GM12878 (cell line): ENCODE measurements at regions not wholly inside any gene's neighbourhood (a gene's known extent, or its start where the extent isn't known, plus 50 kb on each side); places are given as distances from the start of the nearest gene placed in this dataset.
A peak's percentile ranks its signal among the peaks of the same experiment; 100 is the strongest.

Experiments
- ATAC-seq: fragments of 200-7000 bp; cut with Tn5 transposase; 3 replicates; pipeline ENCODE4 v1.9.1; 2020; ENCODE audit warnings: mild to moderate bottlenecking, moderate library complexity
- BruUV-seq: library from RNA; stranded (reverse); fragments of 400-500 nt; replicated peaks from 2 replicates; lab custom pipeline; 2021; lab: Mats Ljungman, UMichigan
- CTCF ChIA-PET: fragments of 300-600 bp; sonication (Branson Sonifier 250); formaldehyde crosslinking; extraction: SDS; loops from one replicate; lab custom pipeline; 2021; ENCODE audit warnings: inconsistent platforms; lab: Yijun Ruan, JAX
- POLR2A ChIA-PET: fragments of 350-600 bp; formaldehyde crosslinking; extraction: SDS; loops from one replicate; lab custom pipeline; 2021; ENCODE audit warnings: inconsistent platforms; lab: Charles Lee
- RAD21 ChIA-PET: fragments of 300-600 bp; sonication (Branson Sonifier 250); formaldehyde crosslinking; loops from one replicate; lab custom pipeline; 2023; ENCODE audit warnings: antibody characterized with exemption; ENCODE audit not compliant: unreplicated experiment; lab: Charles Lee
- SMC1A ChIA-PET: fragments of 300-600 bp; sonication (Branson Sonifier 250); formaldehyde crosslinking; loops from one replicate; lab custom pipeline; 2023; ENCODE audit not compliant: unreplicated experiment, uncharacterized antibody; lab: Charles Lee
- DNase-seq: peaks from one replicate; pipeline ENCODE4 v3.0.0-alpha.2; 2011; ENCODE audit warnings: low read depth, low spot score
- FAIRE-seq: peaks from 3 replicates; lab custom pipeline; 2011; peaks lifted over from hg19 to GRCh38; lab: Jason Lieb, UNC
- H2AFZ ChIP-seq: 2 replicates; pipeline ENCODE4 v1.6.0; 2011; ENCODE audit warnings: low read depth, low read length, control low read depth; ENCODE audit not compliant: control insufficient read depth
- H3K27ac ChIP-seq: 2 replicates; pipeline ENCODE4 v1.5.1; 2011; ENCODE audit warnings: control low read depth; ENCODE audit not compliant: control insufficient read depth, insufficient read depth
- H3K27me3 ChIP-seq, 2 experiments: replicated peaks in 1 of 2; 2 replicates each; pipeline versions ENCODE4 v1.6.0 to v1.6.1; 2011; ENCODE audit warnings: low read length in 1 of 2; ENCODE audit not compliant: control insufficient read depth in 2 of 2, insufficient read depth in 2 of 2
- H3K36me3 ChIP-seq, 2 experiments: 2 replicates each; pipeline ENCODE4 v1.5.1; 2011; ENCODE audit warnings: low read length in 1 of 2; ENCODE audit not compliant: control insufficient read depth in 2 of 2, insufficient read depth in 2 of 2
- H3K4me1 ChIP-seq: 2 replicates; pipeline ENCODE4 v1.6.1; 2011; ENCODE audit warnings: mild to moderate bottlenecking, low read length, moderate library complexity, mixed read lengths; ENCODE audit not compliant: control insufficient read depth, insufficient read depth
- H3K4me2 ChIP-seq: 2 replicates; pipeline ENCODE4 v1.6.0; 2011; ENCODE audit warnings: control low read depth; ENCODE audit not compliant: control insufficient read depth, insufficient read depth
- H3K4me3 ChIP-seq: fragments of 200-600 bp; sonication (generic); 2 replicates; pipeline ENCODE4 v1.5.1; 2016
- H3K79me2 ChIP-seq: 2 replicates; pipeline ENCODE4 v1.6.0; 2011; ENCODE audit warnings: low read length; ENCODE audit not compliant: control insufficient read depth, insufficient read depth
- H3K9ac ChIP-seq: 2 replicates; pipeline ENCODE4 v1.8.0; 2011; ENCODE audit warnings: low read length, control low read depth, mixed read lengths; ENCODE audit not compliant: control insufficient read depth, insufficient read depth
- H3K9me3 ChIP-seq: replicated peaks from 3 replicates; pipeline ENCODE4 v1.5.1; 2011; ENCODE audit warnings: mild to moderate bottlenecking, low read length; ENCODE audit not compliant: control insufficient read depth, insufficient read depth
- H4K20me1 ChIP-seq: 2 replicates; pipeline ENCODE4 v1.6.0; 2011; ENCODE audit not compliant: control insufficient read depth, insufficient read depth
- CBFB ChIP-seq: IDR thresholded peaks from 2 replicates; pipeline ENCODE4 v1.6.1; 2016; ENCODE audit warnings: antibody characterized with exemption, low read depth
- CREB1 ChIP-seq: IDR thresholded peaks from 2 replicates; pipeline ENCODE4 v1.6.1; 2012; ENCODE audit warnings: low read depth, mild to moderate bottlenecking, inconsistent platforms
- EP300 ChIP-seq, 2 experiments: fragments of 150-350 bp in 1 of 2; IDR thresholded peaks; 2 replicates each; pipeline ENCODE4 v1.6.1; 2011 to 2012; ENCODE audit warnings: low read depth in 2 of 2, low read length in 2 of 2, borderline replicate concordance in 1 of 2, improper control_type of control experiment in 1 of 2, inconsistent platforms in 1 of 2; ENCODE audit not compliant: control insufficient read depth in 1 of 2
- ESRRA ChIP-seq: IDR thresholded peaks from 2 replicates; pipeline ENCODE4 v1.6.1; 2012; ENCODE audit warnings: mild to moderate bottlenecking, low read length, improper control_type of control experiment
- IKZF1 ChIP-seq: fragments of 450-650 bp; conservative IDR thresholded peaks from 2 replicates; pipeline ENCODE4 v1.6.1; 2017; ENCODE audit warnings: antibody characterized with exemption, mild to moderate bottlenecking
- MEF2A ChIP-seq: IDR thresholded peaks from 2 replicates; pipeline ENCODE4 v1.6.1; 2011; ENCODE audit warnings: low read depth, mild to moderate bottlenecking, low read length, moderate library complexity; ENCODE audit not compliant: insufficient read depth
- MXI1 ChIP-seq: fragments of 150-350 bp; IDR thresholded peaks from 2 replicates; pipeline ENCODE4 v1.6.1; 2011; ENCODE audit warnings: low read depth, mild to moderate bottlenecking, inconsistent platforms, low read length, improper control_type of control experiment
- NFYA ChIP-seq: IDR thresholded peaks from 2 replicates; pipeline ENCODE4 v1.6.1; 2011; ENCODE audit warnings: low read depth, mild to moderate bottlenecking, low read length, improper control_type of control experiment, borderline replicate concordance
- NR2F1 ChIP-seq: fragments of 450-650 bp; conservative IDR thresholded peaks from 2 replicates; pipeline ENCODE4 v1.6.1; 2017; ENCODE audit warnings: mild to moderate bottlenecking
- PKNOX1 ChIP-seq: fragments of 450-650 bp; IDR thresholded peaks from 2 replicates; pipeline ENCODE4 v1.6.1; 2016; ENCODE audit warnings: mild to moderate bottlenecking
- SIX5 ChIP-seq: IDR thresholded peaks from 2 replicates; pipeline ENCODE4 v1.6.1; 2011; ENCODE audit warnings: mild to moderate bottlenecking, low read depth, low read length, moderate library complexity; ENCODE audit not compliant: severe bottlenecking
- SPI1 ChIP-seq: IDR thresholded peaks from 2 replicates; pipeline ENCODE4 v1.6.1; 2011; ENCODE audit warnings: low read depth, mild to moderate bottlenecking, low read length, moderate library complexity, borderline replicate concordance; ENCODE audit not compliant: insufficient read depth
- STAT1 ChIP-seq: fragments of 450-650 bp; conservative IDR thresholded peaks from 2 replicates; pipeline ENCODE4 v1.6.1; 2014; ENCODE audit warnings: antibody characterized with exemption, mild to moderate bottlenecking
- USF1 ChIP-seq: IDR thresholded peaks from 2 replicates; pipeline ENCODE4 v1.6.1; 2011; ENCODE audit warnings: borderline replicate concordance, low read depth, mild to moderate bottlenecking, moderate library complexity, mixed read lengths, low read length; ENCODE audit not compliant: insufficient read depth; ENCODE audit errors: extremely low read length
- ZBTB40 ChIP-seq: fragments of 450-650 bp; IDR thresholded peaks from 2 replicates; pipeline ENCODE4 v1.6.1; 2016; ENCODE audit warnings: mild to moderate bottlenecking, moderate library complexity, borderline replicate concordance
- WGBS: methylation state at CpG from one replicate; pipeline ENCODE4 v1.1.6; 2016; ENCODE audit warnings: low lambda C conversion rate; ENCODE audit not compliant: insufficient replicate concordance, insufficient coverage; ENCODE audit errors: missing lambda C conversion rate; 5-methylcytosine and 5-hydroxymethylcytosine counted together
- in situ Hi-C: fragments of 300-500 bp; cut with MboI; formaldehyde crosslinking; loops from 9 replicates; pipeline ENCODE4 v1.14.3; 2018; ENCODE audit warnings: mixed read lengths
- intact Hi-C: fragments of 100-400 bp; cut with micrococcal nuclease; formaldehyde crosslinking; loops from one replicate; pipeline ENCODE4 v1.14.2; 2022; ENCODE audit not compliant: unreplicated experiment

- in situ Hi-C loops (loop anchor here (25.0 kb wide), 1 partner anchor 101 kb away; no protein-coding TSS in a partner anchor), intact Hi-C loops (no loop called here)
- ChIA-PET POLR2A (interaction anchor here (0.9 to 4.2 kb wide), 9 partner anchors 10 to 118 kb away, joined by 3 to 39 read pairs (median 8); no protein-coding TSS in a partner anchor), CTCF (interaction anchor here (1.6 to 4.1 kb wide), 7 partner anchors 9 to 114 kb away, joined by 3 to 59 read pairs (median 8); no protein-coding TSS in a partner anchor), RAD21 (interaction anchor here (1.0 to 6.9 kb wide), 9 partner anchors 9 to 115 kb away, joined by 3 to 102 read pairs (median 6); no protein-coding TSS in a partner anchor), SMC1A (interaction anchor here (0.8 to 7.7 kb wide), 7 partner anchors 9 to 35 kb away, joined by 3 to 82 read pairs (median 19); no protein-coding TSS in a partner anchor)
- Histone ChIP-seq H2AFZ (no peak overlapping the region), H3K27me3 (no peaks in the 10 kb centered on the region), H3K27ac (peak overlapping the region; percentile 100), H3K4me3 (no peak overlapping the region), H3K4me2 (peak overlapping the region; percentile 93), H3K4me1 (peaks cover 97% of the 10 kb centered on the region), H3K36me3 (peaks cover 0 to 6% of the 10 kb centered on the region in 2 experiments; a peak in 2 of 4 replicates), H3K79me2 (peaks cover 60% of the 10 kb centered on the region), H3K9me3 (no peaks in the 10 kb centered on the region), H4K20me1 (no peaks in the 10 kb centered on the region), H3K9ac (peak overlapping the region; percentile 64; the same call in 1 of the 2 replicates)
- ATAC-seq = no peak
- no peak for FAIRE-seq
- DNase-seq = no peak
- 75% methylated on average over 14 of the region's 14 CpGs for WGBS
- BruUV-seq = no TSS peak
- TF ChIP-seq PKNOX1 = no peak
- no peak for TF ChIP-seq NFYA
- no peak for TF ChIP-seq CBFB
- TF ChIP-seq NR2F1 = no peak
- no peak for TF ChIP-seq CREB1
- TF ChIP-seq EP300 (IDR thresholded peaks at IDR 0.05; ENCODE audit: borderline replicate concordance in 1 of 2, control insufficient read depth in 1 of 2, low read depth in 2 of 2, low read length in 2 of 2) = no peak
- no peak for TF ChIP-seq MEF2A
- no peak for TF ChIP-seq STAT1
- no peak for TF ChIP-seq ZBTB40
- TF ChIP-seq SIX5 = no peak
- no peak for TF ChIP-seq MXI1
- TF ChIP-seq SPI1 = peak; percentile 76
- no peak for TF ChIP-seq USF1
- TF ChIP-seq ESRRA = no peak
- 0 out of 2 replicates have a peak, but pooled peaks have one; percentile 16 for TF ChIP-seq IKZF1
Observed at GRCh38 chr17:77438241-77439188, 297.7 kb downstream of the SEC14L1 start.
